ENCODE measurements at regions not wholly inside any gene's neighbourhood (a gene's known extent, or its start where the extent isn't known, plus 50 kb on each side); places are given as distances from the start of the nearest gene placed in this dataset.

DNA sequence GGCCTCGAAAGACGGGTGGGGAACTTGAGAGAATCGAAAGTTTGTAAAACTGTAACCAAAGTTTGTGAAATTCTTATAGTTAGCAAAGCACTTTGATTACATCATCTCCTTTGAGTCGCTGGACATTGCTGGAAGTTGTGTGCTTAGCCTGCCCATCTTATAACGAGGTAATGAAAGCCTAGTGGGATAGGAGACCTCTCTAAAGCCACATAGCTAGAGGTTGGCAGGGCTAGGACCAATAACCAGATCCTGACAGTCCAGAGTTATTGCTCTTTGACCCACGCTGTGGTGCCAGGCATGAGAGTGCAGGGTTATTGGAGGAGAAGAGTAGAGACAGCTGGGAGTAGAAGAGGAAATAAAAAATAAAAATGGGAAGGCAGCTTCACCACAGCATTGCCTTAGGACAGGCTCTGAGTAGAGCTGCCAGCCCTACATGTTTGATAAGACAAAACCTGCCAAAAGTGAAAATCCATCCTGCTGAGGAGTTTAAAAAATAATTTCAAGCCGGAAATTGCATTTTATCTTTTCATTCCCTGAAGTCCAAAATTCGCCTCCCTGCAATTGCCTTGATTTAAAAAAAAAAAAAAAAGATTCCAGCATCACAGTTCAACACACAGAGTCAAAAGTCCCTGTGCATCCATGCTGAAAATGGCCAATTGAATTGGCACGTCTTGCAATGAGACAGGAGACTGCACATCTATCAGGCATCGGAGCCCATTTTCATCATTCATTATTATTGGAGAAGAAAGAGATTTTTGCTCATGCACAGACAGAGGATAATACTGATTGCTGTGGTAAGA lies 225.5 kb upstream of the POU2AF2 start:
- DNase-seq, result no peak

DNA sequence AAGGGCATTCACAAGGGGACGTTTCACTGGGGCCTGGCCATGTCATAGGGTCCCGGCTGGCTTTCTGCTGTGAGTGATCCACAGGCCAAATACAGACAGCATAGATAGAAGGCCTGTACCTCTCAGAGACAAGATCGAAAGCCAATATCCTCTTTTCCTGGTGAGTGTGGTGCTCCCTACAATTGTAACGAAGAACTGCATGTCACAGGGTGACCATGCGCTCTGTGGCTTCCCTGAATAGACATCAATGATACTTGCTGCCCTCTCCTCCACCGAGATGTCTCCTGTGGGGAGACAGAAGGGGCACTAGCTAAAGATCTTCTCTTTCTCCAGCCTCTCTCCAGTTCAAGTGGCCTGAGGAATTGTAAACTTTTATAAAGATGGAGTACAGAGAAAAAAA lies 226.1 kb upstream of the POU2AF2 start:
- DNase-seq, result no peak

DNA sequence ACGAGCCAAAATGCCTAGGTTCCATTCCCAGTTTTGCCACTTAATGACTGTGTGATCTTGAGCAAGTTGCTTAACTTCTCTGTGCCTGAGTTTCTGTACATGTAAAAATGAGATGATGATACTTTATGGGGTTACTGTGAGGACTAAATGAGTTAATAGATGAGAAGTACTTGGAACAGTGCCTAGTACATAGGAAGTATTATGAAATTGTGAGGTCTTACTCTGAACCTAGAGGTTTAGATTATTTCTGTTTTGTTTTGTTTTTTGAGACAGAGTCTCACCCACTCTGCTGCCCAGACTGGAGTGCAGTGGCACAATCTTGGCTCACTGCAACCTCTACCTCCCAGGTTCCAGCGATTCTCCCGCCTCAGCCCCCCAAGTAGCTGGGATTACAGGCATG lies 227.0 kb upstream of the POU2AF2 start:
- no peak for DNase-seq

DNA sequence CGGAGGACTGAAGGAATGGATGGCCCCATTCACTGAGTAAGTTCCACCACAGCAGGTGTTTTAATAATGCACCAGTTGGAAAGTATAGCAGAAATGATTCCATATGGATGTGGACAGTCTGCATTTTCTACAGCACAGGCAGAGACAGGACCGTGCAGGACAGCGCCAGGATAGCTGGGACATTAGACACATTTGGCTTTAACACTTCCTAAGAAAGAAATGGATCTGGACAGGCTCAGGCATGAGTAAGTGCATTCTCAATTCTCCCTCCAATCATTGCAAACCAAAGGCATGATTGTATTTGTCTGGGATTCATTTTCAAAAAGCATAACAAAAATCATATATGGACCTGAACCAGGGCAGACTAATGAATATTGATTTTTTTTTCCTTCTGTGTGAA lies 233.0 kb upstream of the POU2AF2 start:
- no peak for DNase-seq

DNA sequence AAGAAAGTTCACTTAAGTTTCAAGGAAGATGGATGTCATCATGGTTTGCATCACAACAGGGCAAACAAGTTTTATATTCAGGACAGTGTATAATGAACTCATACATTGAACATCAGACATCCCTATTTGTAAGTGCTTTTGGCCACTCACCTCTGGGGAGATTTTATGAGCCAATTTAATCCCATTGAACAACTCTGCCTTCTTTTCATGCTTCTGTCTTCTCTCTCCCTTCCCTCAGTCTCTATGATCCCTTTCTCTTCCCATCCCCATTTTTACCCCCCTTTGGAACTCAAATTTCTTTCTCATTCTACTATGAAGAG lies 234.3 kb upstream of the POU2AF2 start:
- DNase-seq, result no peak

DNA sequence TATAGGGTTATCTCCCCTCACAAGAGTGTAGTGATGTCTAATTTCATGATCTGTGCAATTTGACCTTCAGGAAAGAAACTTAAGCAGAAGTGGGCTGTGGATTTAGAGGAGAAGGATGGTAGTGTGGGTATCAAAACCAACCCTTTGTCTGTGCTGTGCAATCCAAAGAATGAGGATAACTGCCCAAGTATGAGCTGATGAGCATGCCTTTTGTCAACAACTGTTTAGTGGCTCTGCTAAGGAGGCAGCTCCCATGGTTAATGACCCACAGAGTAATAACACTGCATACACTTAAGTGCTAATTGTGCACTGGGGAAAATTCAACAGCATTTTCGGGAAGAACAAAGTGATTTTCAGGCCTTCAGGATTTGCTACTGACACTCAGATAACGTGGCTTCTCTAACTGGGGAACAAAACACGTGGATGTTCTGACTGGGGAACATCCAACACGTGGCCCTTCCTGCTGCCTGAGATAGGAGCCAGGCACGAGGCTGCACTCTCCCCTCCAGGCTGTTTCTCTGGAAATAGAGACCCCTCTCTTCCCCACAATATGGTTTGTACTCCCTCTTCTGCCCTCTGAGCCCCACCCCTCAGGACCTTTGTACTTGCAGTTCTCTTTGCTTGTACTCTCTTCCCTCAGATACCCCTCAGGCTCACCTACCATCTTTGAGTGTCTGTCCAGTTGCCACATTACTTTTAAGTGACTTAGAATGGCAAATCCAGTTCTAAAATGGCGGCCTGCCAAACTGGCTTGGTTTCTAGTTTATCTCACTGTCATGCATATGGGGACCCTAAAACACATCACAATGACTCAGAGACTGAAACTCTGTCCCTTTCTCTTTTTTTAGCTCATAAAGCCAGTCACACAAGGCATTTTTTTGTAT lies 234.9 kb upstream of the POU2AF2 start:
- no peak for DNase-seq

DNA sequence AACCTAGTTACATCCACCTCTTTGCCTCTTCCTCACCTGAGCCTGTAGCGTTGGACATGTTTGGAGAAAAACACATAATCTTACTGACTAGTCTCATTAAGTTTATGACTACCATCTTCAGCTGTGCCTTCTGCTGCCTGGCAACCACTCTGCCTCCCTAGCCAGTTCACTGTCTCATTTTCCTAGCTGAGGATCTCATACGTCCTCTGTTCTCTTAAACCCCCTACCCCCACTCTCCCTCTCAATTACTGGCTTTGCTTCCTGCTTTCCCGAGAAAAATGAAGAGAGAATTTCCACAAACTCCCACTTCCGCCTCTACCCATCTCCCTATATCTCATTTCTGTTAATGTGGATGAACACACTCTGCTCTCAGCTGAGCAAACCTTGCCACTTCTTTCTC lies 239.3 kb upstream of the POU2AF2 start:
- no peak for DNase-seq

DNA sequence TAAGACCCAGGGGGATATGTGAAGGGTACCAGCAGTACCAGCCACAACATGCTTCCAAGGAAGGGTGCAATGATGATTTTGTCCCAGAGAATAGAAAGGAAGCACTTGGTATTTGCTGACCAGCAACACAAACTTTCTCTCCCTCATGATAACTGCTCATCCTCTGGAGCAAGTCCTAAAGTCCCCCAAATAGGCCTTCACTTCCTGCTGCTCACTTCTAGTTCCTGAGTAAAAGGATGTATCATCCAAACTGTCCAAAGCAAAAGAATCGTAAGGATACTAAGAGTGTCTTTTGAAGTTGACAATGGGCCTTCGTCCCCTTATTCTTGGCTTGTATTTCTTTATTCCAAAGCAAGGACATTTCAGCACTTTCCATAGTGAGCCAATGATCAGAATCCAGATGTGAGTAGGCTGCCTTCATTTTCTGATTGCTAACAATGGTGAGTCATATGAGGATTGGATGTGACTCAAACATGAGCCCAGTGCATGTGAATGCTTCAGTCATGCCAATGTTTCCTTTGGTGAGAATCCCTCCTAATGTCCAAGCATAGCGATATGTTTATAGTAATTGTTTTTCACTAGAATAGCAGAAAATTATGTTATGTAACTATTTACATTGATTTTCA lies 243.4 kb upstream of the POU2AF2 start:
- DNase-seq, result no peak

DNA sequence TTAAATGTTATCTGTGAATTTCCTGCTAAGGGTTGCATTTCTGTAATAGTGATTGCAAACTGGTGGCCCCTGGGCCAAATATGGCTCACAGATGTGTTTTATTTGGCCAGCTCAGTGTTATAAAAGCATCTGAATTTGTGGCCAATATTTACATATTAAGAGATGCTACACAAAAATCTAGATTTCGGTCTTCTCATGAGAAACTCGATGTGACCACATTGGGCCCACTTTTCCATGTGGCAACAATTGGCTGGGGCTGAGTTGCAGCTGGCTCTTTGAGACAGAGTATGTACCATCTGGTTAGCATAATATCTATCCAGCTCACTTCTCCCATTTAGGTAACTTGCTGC lies 244.5 kb upstream of the POU2AF2 start:
- DNase-seq, result no peak

DNA sequence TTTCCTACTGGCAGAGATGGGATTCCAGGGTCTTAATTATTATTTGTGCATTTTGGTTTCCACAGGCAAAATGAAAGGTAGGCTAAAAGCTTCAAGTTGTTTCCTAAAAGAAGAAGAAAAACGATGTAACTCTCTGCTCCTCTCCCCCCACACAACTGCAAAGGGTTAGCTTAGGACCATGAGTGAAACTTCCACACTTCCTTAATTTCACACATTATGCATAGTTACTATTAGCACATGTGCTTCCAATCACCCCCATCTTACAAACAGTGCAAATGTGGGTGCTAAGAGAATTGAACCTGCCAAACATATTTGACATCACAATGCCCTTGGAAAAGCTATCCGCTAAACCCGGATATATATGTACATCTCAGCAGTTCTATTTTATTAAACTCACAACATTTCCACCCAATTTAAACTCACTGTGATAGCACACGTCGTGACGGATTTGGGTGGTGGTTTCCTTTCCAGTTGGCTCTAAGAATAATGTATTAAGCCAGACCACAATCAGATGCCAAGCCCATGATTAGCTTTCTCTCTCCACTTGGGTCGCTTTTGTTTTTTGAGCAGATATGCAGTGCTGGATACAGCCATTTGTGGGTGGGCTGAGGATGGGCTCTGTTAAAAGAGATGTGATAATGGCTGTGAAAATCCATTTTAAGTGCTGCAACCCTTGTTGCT lies 245.0 kb upstream of the POU2AF2 start:
- no peak for DNase-seq

DNA sequence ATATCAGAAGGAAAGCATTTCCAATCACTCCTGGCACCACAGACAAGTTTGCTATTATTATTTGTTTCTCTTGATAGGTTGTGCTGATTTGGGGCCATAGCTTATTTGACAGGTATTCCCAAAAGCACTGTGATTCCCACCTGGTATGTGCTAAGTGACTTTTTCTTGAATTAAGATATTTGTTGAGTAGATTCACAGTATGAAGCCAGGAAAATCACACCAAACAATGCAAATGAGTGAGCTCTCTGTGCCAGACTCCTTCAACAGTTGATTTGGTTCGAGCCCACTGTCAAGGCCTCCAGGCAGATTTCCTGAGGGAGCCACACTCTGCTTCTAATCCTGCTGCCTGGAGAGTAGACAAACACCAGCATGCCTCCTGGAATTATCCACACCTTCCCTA lies 253.0 kb upstream of the POU2AF2 start:
- DNase-seq, result peak in 1 of 2 experiments; percentile 18

DNA sequence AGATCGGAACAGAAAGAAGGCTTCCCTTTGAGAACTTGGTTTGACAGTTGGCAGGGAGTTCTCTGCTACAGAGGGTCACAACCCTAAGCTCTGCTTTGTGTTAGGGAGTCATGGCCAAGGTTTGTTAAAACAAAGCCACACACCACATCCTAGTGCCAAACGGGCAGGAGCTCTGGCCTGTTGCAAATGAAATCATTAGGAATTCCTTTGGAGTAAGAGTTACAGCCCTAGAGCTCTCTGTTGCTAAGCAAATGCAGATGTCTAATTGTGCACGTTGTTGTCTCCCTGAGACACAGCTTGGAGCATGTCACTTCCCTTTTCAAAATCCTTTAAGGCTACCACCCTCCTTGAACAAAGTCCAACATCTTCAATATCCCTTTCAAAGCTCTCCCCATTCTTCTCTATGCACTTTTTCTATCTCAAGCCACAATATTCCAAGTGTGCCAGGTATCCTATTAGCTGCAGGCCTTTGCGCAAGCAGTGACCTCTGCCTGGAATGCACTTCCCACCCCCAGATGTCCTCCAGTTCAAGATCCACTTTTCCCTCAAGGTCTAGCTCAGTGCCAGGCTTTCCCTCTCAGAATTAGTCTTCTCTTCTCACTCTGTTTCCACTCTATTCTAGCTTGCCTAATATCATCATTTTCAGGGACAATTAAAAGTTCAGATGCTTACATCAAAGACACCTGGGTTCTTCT lies 253.7 kb upstream of the POU2AF2 start:
- DNase-seq, result no peak

DNA sequence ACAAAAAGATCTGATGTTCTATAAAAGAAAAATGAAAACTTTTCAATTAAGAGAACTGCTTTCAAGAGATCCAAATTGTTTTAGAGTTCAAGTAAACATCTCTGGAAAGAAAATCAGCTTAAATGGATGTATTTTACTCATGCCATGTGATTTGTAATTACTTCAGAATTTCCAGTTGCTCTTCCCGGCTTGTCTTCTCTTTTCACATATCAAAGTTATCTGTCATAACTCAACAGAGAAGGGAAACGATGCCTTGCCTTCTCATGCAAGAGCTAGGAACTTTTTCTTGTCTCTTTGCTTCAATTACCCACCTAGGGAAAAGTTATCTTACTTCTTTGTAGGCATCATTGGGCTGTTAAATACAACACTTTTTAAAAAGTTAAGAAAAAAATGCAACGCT lies 255.2 kb upstream of the POU2AF2 start:
- DNase-seq, result no peak

DNA sequence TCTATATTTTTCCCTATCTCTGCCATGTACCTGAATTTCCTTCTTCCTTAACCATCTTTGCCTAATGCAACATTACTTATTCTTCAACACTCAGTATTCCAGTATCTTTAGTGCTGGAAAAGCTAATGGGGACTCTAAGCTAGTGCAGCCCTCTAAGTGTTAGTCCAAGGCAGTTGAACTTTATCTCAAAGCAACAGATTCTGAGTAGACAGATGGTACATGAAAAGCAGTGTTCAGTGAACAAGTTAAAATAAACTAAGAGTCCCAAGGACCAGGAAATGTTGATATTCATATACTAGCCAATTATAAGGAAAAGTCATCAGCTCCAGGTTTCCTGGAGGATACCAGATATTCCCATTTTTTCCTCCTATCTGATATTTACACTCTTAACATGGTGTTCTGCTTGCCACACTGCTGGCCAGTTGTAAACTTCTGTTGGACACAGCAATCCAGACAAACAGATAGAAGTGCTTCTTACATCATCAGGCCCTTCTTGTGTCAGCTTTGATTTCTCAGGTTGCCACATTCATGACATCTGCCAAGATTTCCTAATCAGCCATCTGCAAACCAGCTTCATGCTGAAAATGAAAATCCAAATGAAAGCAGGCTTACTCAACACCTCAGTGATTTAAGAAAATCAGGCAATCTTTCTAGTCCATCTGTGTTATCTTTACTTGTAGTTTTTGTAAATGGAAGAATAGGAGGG lies 255.9 kb upstream of the POU2AF2 start:
- DNase-seq, result no peak

DNA sequence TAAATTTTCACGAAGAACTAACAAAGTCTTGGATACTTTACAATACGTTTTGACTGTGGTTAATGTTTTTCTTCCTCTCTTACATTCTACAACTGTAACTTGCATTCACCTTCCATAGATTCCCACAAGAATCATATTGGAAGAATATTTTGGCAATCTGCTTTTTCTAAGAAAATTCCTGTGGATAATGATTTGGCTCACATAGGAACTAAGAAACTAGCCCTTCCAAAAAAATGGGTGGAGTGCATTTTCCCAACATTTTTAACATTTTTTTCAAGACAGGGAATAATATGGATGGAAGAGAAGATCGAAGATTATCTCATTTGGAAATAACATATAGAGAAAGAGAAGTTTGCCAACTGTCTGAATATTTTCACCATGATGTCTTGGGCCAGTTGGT lies 256.9 kb upstream of the POU2AF2 start:
- no peak for DNase-seq

DNA sequence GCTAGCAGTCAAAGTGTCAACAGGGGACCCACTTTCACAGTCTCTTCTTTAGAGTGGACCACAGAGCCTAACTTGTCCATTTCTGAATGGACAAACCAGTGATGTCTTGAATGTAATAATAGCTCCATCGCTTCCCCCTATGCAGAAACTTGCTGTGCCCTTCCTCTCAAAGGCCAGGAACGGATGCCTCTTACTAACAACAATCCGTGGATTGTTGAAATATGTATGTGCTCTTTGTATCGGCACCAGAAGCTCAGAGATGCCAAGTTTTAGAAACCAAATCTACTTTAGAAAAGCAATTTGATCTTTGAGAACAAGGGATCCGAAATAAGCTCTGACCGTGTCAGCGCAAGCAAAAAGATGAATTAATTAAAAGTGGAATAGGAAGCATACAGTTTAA lies 259.5 kb upstream of the POU2AF2 start:
- DNase-seq, result no peak

DNA sequence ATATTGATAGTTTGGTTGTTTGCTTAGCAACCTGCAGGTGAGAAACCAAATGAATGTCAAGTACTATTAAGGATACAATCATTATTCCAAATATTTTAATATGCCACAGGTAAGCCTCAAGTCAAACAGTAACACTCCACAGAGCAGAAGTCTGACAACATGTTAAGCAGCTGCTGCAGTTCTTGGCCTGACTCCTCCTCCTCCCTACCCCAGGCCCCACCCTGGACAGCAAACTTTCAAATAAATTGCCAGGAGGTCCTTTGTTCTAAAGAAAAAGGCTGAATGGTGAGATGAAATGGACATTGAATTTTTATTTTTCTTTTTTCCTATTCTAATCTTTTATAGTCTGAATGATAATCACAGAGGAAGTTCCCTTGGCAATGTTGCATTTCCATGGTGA lies 260.0 kb upstream of the POU2AF2 start:
- no peak for DNase-seq

DNA sequence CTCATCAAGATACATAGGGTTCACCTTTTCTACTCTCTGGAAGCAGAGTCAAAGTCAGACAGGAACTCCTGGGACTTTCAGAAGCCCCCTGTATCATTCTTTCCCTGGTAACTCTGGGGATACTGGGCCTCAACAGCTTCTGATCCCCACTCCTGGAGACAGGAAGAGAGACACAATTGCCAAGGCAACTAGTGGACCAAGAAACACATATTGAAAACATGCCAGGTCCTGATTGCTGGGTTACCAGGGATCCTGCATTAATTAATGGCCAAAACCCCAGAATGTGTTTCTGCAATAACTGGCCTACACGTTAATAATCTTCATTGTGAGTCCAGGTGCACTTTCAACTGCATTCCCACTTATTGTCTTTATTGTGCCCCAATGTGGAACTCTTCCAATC lies 260.8 kb upstream of the POU2AF2 start:
- no peak for DNase-seq

DNA sequence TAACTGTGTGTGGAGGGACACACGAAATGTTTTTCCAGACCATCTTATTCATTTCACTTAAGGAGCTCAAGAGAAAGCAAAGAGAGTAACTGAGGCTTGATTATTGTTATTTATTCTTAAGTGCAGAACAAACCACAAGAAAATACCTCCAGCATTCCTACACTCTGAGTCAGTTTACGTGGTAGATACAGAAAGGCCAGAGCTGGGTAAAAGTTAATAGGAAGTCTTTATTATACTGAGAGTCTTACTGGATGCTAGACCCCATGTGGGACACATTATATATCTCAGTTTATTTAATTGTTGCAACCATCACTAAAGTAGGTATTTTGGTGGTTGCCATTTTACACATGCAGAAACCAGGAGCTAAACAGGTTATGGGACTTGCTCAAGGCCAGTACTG lies 261.4 kb upstream of the POU2AF2 start:
- DNase-seq, result no peak

DNA sequence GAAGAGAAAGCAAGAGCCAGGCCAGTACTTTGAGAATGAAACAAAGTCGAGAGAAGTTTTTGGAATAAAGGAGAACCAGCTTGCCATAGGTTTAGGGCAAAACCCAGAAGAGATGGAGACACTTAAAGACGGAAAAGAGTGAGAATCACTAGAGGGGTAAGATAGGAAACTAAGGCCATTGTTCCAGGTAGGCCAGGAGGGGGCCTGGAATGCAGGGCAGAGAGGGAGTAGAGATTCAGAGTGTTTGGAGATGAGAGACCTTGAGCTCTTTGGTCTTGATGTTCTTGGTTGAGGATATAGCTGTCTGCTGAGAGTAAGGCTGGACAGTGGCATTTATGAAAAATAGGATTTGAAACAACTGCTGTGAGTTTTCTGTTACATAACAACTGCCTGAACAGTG lies 263.3 kb upstream of the POU2AF2 start:
- DNase-seq, result no peak

DNA sequence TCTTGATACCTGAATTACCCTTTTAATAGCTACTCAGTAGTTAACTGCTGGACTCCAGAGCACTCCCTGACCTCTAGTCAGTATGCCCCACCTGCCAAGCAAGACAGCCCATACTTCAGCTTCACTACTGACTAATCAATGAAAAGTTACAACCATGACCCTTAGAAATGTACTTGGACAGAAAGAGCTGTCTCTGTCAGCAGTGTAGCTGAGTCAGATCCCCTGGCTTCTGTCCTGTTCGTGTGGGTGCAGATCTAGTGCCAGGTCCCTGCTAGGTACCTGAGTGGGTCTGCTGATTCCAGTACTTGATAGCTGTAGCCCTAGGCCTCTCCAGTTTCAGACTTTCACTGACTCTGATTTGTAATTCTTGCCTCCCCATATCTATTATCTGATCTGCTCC lies 265.8 kb upstream of the POU2AF2 start:
- DNase-seq, result no peak

DNA sequence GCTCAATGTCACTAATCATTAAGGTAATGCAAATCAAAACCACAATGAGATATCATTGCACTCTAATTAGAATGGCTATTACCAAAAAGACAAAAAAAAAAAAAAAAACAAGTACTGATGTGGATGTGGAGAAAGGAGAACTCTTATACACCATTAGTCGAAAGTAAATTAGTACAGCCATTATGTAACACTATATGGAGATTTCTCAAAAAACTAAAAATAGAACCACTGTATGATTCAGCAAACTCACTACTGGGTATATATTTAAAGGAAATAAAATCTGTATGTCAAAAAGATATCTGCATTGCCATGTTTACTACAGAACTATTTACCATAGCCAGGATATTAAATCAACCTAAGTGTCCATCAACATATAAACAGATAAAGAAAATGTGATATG lies 265.4 kb upstream of the ARHGAP20 start:
- no peak for DNase-seq

Measured in NCI-H2081 (cell line).